SK-N-MC (cell line): ENCODE measurements at regions not wholly inside any gene's neighbourhood (a gene's known extent, or its start where the extent isn't known, plus 50 kb on each side); places are given as distances from the start of the nearest gene placed in this dataset.

Source experiments
- DNase-seq: peaks from one replicate; pipeline ENCODE4 v3.0.0-alpha.2; 2011; ENCODE audit warnings: low read depth, low spot score
- H3K27ac ChIP-seq: fragments of 200-600 bp; sonication (generic); 2 replicates; pipeline ENCODE4 v1.5.1; 2016; ENCODE audit warnings: mixed run types
- H3K36me3 ChIP-seq: fragments of 200-600 bp; sonication (generic); 2 replicates; pipeline ENCODE4 v1.6.1; 2017; ENCODE audit warnings: antibody characterized with exemption, low read length, mixed read lengths; ENCODE audit not compliant: insufficient read depth
- H3K4me3 ChIP-seq: fragments of 200-600 bp; sonication (generic); 2 replicates; pipeline ENCODE4 v1.5.1; 2016
- H3K9ac ChIP-seq: fragments of 200-600 bp; sonication (generic); 2 replicates; pipeline ENCODE4 v1.8.0; 2017; ENCODE audit warnings: mixed run types, mixed read lengths; ENCODE audit not compliant: insufficient read length
- H3K9me3 ChIP-seq: fragments of 200-600 bp; sonication (generic); 2 replicates; pipeline ENCODE4 v1.6.1; 2017; ENCODE audit warnings: low read depth, mild to moderate bottlenecking, antibody characterized with exemption, low read length, moderate library complexity, mixed read lengths
- EZH2 ChIP-seq: fragments of 200-600 bp; sonication (generic); IDR thresholded peaks from one replicate; pipeline ENCODE4 v1.6.1; 2017; ENCODE audit warnings: antibody characterized with exemption
- FOXP2 ChIP-seq: optimal IDR thresholded peaks from 2 replicates; pipeline ENCODE3; 2011; ENCODE audit warnings: mild to moderate bottlenecking, moderate library complexity; ENCODE audit not compliant: insufficient read depth; ENCODE audit errors: extremely low read length, control extremely low read depth
- POLR2AphosphoS5 ChIP-seq: IDR thresholded peaks from 2 replicates; pipeline ENCODE4 v1.6.1; 2012; ENCODE audit warnings: mild to moderate bottlenecking, low read depth, low read length, borderline replicate concordance

- Histone ChIP-seq H3K4me3 (no peak overlapping the region), H3K27ac (no peak overlapping the region), H3K9me3 (no peaks in the 10 kb centered on the region), H3K9ac (no peak overlapping the region), H3K36me3 (no peaks in the 10 kb centered on the region)
- no peak for DNase-seq
- TF ChIP-seq POLR2AphosphoS5, result no peak
- TF ChIP-seq EZH2, result no peak
- TF ChIP-seq FOXP2, result no peak
These were observed 500.0 kb upstream of the EPHA7 start for GRCh38 chr6:93919365-93919764.

GRCh38 chr6:93918258-93918657, 498.9 kb upstream of the EPHA7 start:
- no peaks in the 10 kb centered on the region for H3K9me3 ChIP-seq
- H3K36me3 ChIP-seq, result no peaks in the 10 kb centered on the region
- DNase-seq, result no peak
- TF ChIP-seq POLR2AphosphoS5 (no peak), FOXP2 (no peak), EZH2 (no peak)
- no peak overlapping the region for H3K4me3 ChIP-seq
- H3K9ac ChIP-seq, result no peak overlapping the region
- H3K27ac ChIP-seq, result no peak overlapping the region

GRCh38 chr6:93917216-93917615, 497.9 kb upstream of the EPHA7 start:
- H3K9me3 ChIP-seq, result no peaks in the 10 kb centered on the region
- TF ChIP-seq EZH2, result no peak
- no peak for TF ChIP-seq POLR2AphosphoS5
- TF ChIP-seq FOXP2, result no peak
- DNase-seq, result no peak
- H3K27ac ChIP-seq, result no peak overlapping the region
- H3K9ac ChIP-seq, result no peak overlapping the region
- no peaks in the 10 kb centered on the region for H3K36me3 ChIP-seq
- H3K4me3 ChIP-seq, result no peak overlapping the region

- no peak overlapping the region for H3K27ac ChIP-seq
- H3K36me3 ChIP-seq, result no peaks in the 10 kb centered on the region
- no peak overlapping the region for H3K9ac ChIP-seq
- H3K4me3 ChIP-seq, result no peak overlapping the region
- TF ChIP-seq POLR2AphosphoS5, result no peak
- H3K9me3 ChIP-seq, result no peaks in the 10 kb centered on the region
- no peak for DNase-seq
These were observed 497.4 kb upstream of the EPHA7 start for GRCh38 chr6:93916716-93917115.

- H3K36me3 ChIP-seq, result no peaks in the 10 kb centered on the region
- no peaks in the 10 kb centered on the region for H3K9me3 ChIP-seq
- no peak overlapping the region for H3K9ac ChIP-seq
- no peak for DNase-seq
- no peak overlapping the region for H3K27ac ChIP-seq
- H3K4me3 ChIP-seq, result no peak overlapping the region
- TF ChIP-seq POLR2AphosphoS5 (no peak), EZH2 (no peak), FOXP2 (no peak)
These were observed 496.6 kb upstream of the EPHA7 start for GRCh38 chr6:93915961-93916360.

GRCh38 chr6:93902517-93902916, 483.2 kb upstream of the EPHA7 start:
- TF ChIP-seq POLR2AphosphoS5 (no peak), EZH2 (no peak), FOXP2 (no peak)
- H3K4me3 ChIP-seq, result no peak overlapping the region
- H3K27ac ChIP-seq, result no peak overlapping the region
- H3K36me3 ChIP-seq, result no peaks in the 10 kb centered on the region
- H3K9ac ChIP-seq, result no peak overlapping the region
- DNase-seq, result no peak
- H3K9me3 ChIP-seq, result no peaks in the 10 kb centered on the region

- no peak overlapping the region for H3K4me3 ChIP-seq
- no peaks in the 10 kb centered on the region for H3K36me3 ChIP-seq
- DNase-seq, result no peak
- no peak overlapping the region for H3K27ac ChIP-seq
- H3K9me3 ChIP-seq, result no peaks in the 10 kb centered on the region
- TF ChIP-seq POLR2AphosphoS5 (no peak), EZH2 (no peak), FOXP2 (no peak)
- no peak overlapping the region for H3K9ac ChIP-seq
These were observed 480.8 kb upstream of the EPHA7 start for GRCh38 chr6:93900142-93900541.

- TF ChIP-seq POLR2AphosphoS5 (no peak), FOXP2 (no peak), EZH2 (no peak)
- no peak overlapping the region for H3K4me3 ChIP-seq
- H3K9me3 ChIP-seq, result no peaks in the 10 kb centered on the region
- DNase-seq, result no peak
- H3K27ac ChIP-seq, result no peak overlapping the region
- H3K9ac ChIP-seq, result no peak overlapping the region
- H3K36me3 ChIP-seq, result no peaks in the 10 kb centered on the region
These were observed 476.7 kb upstream of the EPHA7 start for GRCh38 chr6:93896081-93896480.

- no peaks in the 10 kb centered on the region for H3K36me3 ChIP-seq
- TF ChIP-seq FOXP2 (no peak), POLR2AphosphoS5 (no peak), EZH2 (no peak)
- no peak for DNase-seq
- no peak overlapping the region for H3K27ac ChIP-seq
- no peaks in the 10 kb centered on the region for H3K9me3 ChIP-seq
- H3K4me3 ChIP-seq, result no peak overlapping the region
- no peak overlapping the region for H3K9ac ChIP-seq
These were observed 475.2 kb upstream of the EPHA7 start for GRCh38 chr6:93894521-93894920.
